GM18508 (cell line): ENCODE measurements at regions not wholly inside any gene's neighbourhood (a gene's known extent, or its start where the extent isn't known, plus 50 kb on each side); places are given as distances from the start of the nearest gene placed in this dataset.
"Not testable (repeated sequence)": the region's sequence is repeated elsewhere in the genome, so short reads cannot be mapped to it uniquely, and the experiment has no call there.

Experiments used
- ATAC-seq: cut with Tn5 transposase; IDR thresholded peaks from one replicate; pipeline ENCODE4 v1.9.1; 2021; ENCODE audit warnings: moderate number of reproducible peaks; ENCODE audit not compliant: insufficient read depth, unreplicated experiment

- ATAC-seq, result no peak
Observed at GRCh38 chr9:96069629-96070220, 194.2 kb downstream of the ERCC6L2 start.

GRCh38 chr9:96068511-96068910 lies 193.0 kb downstream of the ERCC6L2 start:
- ATAC-seq, result no peak

GRCh38 chr9:96067600-96067999 lies 192.1 kb downstream of the ERCC6L2 start:
- ATAC-seq, result no peak

- no peak for ATAC-seq
Observed at GRCh38 chr9:96067004-96067403, 191.5 kb downstream of the ERCC6L2 start.

- no peak for ATAC-seq
Observed at GRCh38 chr9:96065482-96066251, 190.2 kb downstream of the ERCC6L2 start.

GRCh38 chr9:96064826-96065481 lies 189.5 kb downstream of the ERCC6L2 start:
- no peak for ATAC-seq

GRCh38 chr9:96062854-96063253 lies 187.4 kb downstream of the ERCC6L2 start:
- ATAC-seq, result no peak

GRCh38 chr9:96062031-96062430 lies 186.5 kb downstream of the ERCC6L2 start:
- no peak for ATAC-seq

GRCh38 chr9:96061293-96061987 lies 185.9 kb downstream of the ERCC6L2 start:
- no peak for ATAC-seq

GRCh38 chr9:96058218-96058617 lies 182.7 kb downstream of the ERCC6L2 start:
- no peak for ATAC-seq

GRCh38 chr9:96057155-96057554 lies 181.7 kb downstream of the ERCC6L2 start:
- ATAC-seq, result no peak

GRCh38 chr9:96056226-96056625 lies 180.7 kb downstream of the ERCC6L2 start:
- ATAC-seq, result no peak

GRCh38 chr9:96054248-96054647 lies 178.8 kb downstream of the ERCC6L2 start:
- not testable (repeated sequence) for ATAC-seq

GRCh38 chr9:96052686-96053085 lies 177.2 kb downstream of the ERCC6L2 start:
- no peak for ATAC-seq

- ATAC-seq, result no peak
Observed at GRCh38 chr9:96051423-96051822, 175.9 kb downstream of the ERCC6L2 start.

GRCh38 chr9:96050861-96051155 lies 175.3 kb downstream of the ERCC6L2 start:
- no peak for ATAC-seq

- ATAC-seq, result no peak
Observed at GRCh38 chr9:96050048-96050860, 174.8 kb downstream of the ERCC6L2 start.

- no peak for ATAC-seq
Observed at GRCh38 chr9:96048956-96049831, 173.7 kb downstream of the ERCC6L2 start.
